Fibroblast of lung (primary cell): ENCODE measurements at regions not wholly inside any gene's neighbourhood (a gene's known extent, or its start where the extent isn't known, plus 50 kb on each side); places are given as distances from the start of the nearest gene placed in this dataset.

Experiments
- CTCF ChIP-seq, 2 donors: IDR thresholded peaks in 1 of 2; conservative IDR thresholded peaks in 1 of 2; 1 replicate in 1 of 2; 2 replicates in 1 of 2; pipeline ENCODE4 v1.5.1; 2011 to 2012; ENCODE audit warnings: low read length in 2 of 2, control low read depth in 1 of 2, inconsistent platforms in 1 of 2, low read depth in 1 of 2, mild to moderate bottlenecking in 1 of 2
- EZH2 ChIP-seq: IDR thresholded peaks from 2 replicates; pipeline ENCODE4 v1.5.1; 2012; ENCODE audit warnings: low read length, control low read depth, mild to moderate bottlenecking; ENCODE audit errors: missing control alignments

GRCh38 chr17:22268214-22268911 is 576.0 kb downstream of the KCNJ18 start:
- TF ChIP-seq CTCF (conservative IDR thresholded peaks at IDR 0.05 in 1 of 2, IDR thresholded peaks at IDR 0.05 in 1 of 2; ENCODE audit: low read depth in 1 of 2, low read length in 2 of 2) (no peak), EZH2 (no peak)
